RWPE2 (cell line): ENCODE measurements at regions not wholly inside any gene's neighbourhood (a gene's known extent, or its start where the extent isn't known, plus 50 kb on each side); places are given as distances from the start of the nearest gene placed in this dataset.

Experiments
- ATAC-seq: fragments of 200-7000 bp; cut with Tn5 transposase; 3 replicates; pipeline ENCODE4 v1.9.1; 2021; ENCODE audit warnings: low read depth
- DNase-seq: peaks from one replicate; pipeline ENCODE4 v3.0.0-alpha.2; 2020; ENCODE audit warnings: low spot score
- H3K27ac ChIP-seq: fragments of 450-650 bp; 2 replicates; pipeline ENCODE4 v1.5.1; 2017; ENCODE audit warnings: mild to moderate bottlenecking; ENCODE audit not compliant: poor library complexity, severe bottlenecking
- H3K27me3 ChIP-seq: fragments of 250-450 bp; sonication (Bioruptor Pico); 2 replicates; pipeline ENCODE4 v1.5.1; 2021; ENCODE audit warnings: mild to moderate bottlenecking, moderate library complexity; ENCODE audit not compliant: insufficient read depth, poor library complexity, severe bottlenecking
- H3K36me3 ChIP-seq: fragments of 250-450 bp; sonication (Bioruptor Pico); 2 replicates; pipeline ENCODE4 v1.5.1; 2020; ENCODE audit warnings: low read depth, mild to moderate bottlenecking, moderate library complexity
- H3K4me1 ChIP-seq: fragments of 250-450 bp; sonication (Bioruptor Pico); 2 replicates; pipeline ENCODE4 v1.5.1; 2021; ENCODE audit warnings: mild to moderate bottlenecking, moderate library complexity; ENCODE audit not compliant: insufficient read depth, poor library complexity, severe bottlenecking
- H3K4me3 ChIP-seq: fragments of 250-450 bp; sonication (Bioruptor Pico); 2 replicates; pipeline ENCODE4 v1.5.1; 2021; ENCODE audit warnings: mild to moderate bottlenecking, moderate library complexity; ENCODE audit not compliant: severe bottlenecking
- H3K9me3 ChIP-seq: fragments of 250-450 bp; sonication (Bioruptor Pico); 2 replicates; pipeline ENCODE4 v1.5.1; 2021; ENCODE audit warnings: mild to moderate bottlenecking, moderate library complexity; ENCODE audit not compliant: severe bottlenecking
- TF ChIP-seq, protein P1 (sequence below): fragments of 450-650 bp; IDR thresholded peaks from one replicate; pipeline ENCODE4 v1.5.1; 2017; ENCODE audit warnings: mild to moderate bottlenecking, moderate library complexity; ENCODE audit not compliant: poor library complexity, severe bottlenecking

DNA sequence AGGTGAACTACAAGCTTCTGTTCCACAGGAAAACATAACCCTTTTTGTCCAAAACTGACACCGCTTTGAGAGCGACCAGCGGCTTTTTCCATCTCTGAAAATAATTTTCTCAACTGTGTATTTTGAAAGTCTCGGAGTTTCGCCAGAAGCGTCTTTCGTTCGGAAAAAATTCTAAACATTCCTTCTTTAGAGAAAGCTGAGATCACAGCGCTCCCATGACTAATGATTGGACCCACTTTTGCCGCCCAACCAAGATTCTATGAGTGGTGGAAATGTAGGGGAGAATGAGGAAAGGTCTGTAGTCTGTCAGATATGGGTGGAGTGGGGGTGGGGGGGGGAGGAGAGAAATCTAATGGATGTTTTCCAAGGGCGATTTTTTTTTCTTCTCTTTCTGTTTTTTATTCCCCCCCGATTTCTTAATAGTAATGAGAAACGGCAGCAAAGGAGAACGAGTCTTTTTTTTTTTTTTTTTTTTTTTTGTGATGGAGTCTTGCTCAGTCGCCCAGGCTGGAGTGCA lies 189.3 kb downstream of the TRIM27 start:
- no peaks in the 10 kb centered on the region for H3K9me3 ChIP-seq
- H3K27ac ChIP-seq: no peak overlapping the region
- H3K4me3 ChIP-seq: peak overlapping the region; percentile 21
- peaks cover 78% of the 10 kb centered on the region for H3K27me3 ChIP-seq
- no peak for DNase-seq
- H3K4me1 ChIP-seq: no peaks in the 10 kb centered on the region
- no peak for ATAC-seq
- H3K36me3 ChIP-seq: no peaks in the 10 kb centered on the region
- TF ChIP-seq, protein P1, sequence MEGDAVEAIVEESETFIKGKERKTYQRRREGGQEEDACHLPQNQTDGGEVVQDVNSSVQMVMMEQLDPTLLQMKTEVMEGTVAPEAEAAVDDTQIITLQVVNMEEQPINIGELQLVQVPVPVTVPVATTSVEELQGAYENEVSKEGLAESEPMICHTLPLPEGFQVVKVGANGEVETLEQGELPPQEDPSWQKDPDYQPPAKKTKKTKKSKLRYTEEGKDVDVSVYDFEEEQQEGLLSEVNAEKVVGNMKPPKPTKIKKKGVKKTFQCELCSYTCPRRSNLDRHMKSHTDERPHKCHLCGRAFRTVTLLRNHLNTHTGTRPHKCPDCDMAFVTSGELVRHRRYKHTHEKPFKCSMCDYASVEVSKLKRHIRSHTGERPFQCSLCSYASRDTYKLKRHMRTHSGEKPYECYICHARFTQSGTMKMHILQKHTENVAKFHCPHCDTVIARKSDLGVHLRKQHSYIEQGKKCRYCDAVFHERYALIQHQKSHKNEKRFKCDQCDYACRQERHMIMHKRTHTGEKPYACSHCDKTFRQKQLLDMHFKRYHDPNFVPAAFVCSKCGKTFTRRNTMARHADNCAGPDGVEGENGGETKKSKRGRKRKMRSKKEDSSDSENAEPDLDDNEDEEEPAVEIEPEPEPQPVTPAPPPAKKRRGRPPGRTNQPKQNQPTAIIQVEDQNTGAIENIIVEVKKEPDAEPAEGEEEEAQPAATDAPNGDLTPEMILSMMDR: no peak

- no peak overlapping the region for H3K4me3 ChIP-seq
- no peak for DNase-seq
- TF ChIP-seq, protein P1: no peak
These were observed 187.7 kb downstream of the TRIM27 start for GRCh38 chr6:28736121-28736520.

GRCh38 chr6:28737750-28738395 lies 185.9 kb downstream of the TRIM27 start:
- no peak overlapping the region for H3K27ac ChIP-seq
- TF ChIP-seq, protein P1: no peak
- ATAC-seq: peak; percentile 36; the same call in 1 of the 3 replicates

More at GRCh38 chr6:28736121-28736520, 187.7 kb downstream of the TRIM27 start:
- H3K36me3 ChIP-seq: no peaks in the 10 kb centered on the region
- no peak for ATAC-seq
- peaks cover 63% of the 10 kb centered on the region for H3K27me3 ChIP-seq
- no peak overlapping the region for H3K27ac ChIP-seq
- H3K9me3 ChIP-seq: no peaks in the 10 kb centered on the region
- no peaks in the 10 kb centered on the region for H3K4me1 ChIP-seq

GRCh38 chr6:28738396-28738765 lies 185.4 kb downstream of the TRIM27 start:
- H3K4me1 ChIP-seq: no peaks in the 10 kb centered on the region
- H3K27me3 ChIP-seq: peaks cover 50% of the 10 kb centered on the region
- TF ChIP-seq, protein P1: no peak
- no peaks in the 10 kb centered on the region for H3K36me3 ChIP-seq
- no peaks in the 10 kb centered on the region for H3K9me3 ChIP-seq
- ATAC-seq (no peak), DNase-seq (no peak)
- H3K4me3 ChIP-seq: no peak overlapping the region
- no peak overlapping the region for H3K27ac ChIP-seq

More at GRCh38 chr6:28737750-28738395, 185.9 kb downstream of the TRIM27 start:
- H3K36me3 ChIP-seq: no peaks in the 10 kb centered on the region
- H3K27me3 ChIP-seq: peaks cover 55% of the 10 kb centered on the region
- H3K4me1 ChIP-seq: no peaks in the 10 kb centered on the region
- DNase-seq: no peak
- no peaks in the 10 kb centered on the region for H3K9me3 ChIP-seq
- no peak overlapping the region for H3K4me3 ChIP-seq

DNA sequence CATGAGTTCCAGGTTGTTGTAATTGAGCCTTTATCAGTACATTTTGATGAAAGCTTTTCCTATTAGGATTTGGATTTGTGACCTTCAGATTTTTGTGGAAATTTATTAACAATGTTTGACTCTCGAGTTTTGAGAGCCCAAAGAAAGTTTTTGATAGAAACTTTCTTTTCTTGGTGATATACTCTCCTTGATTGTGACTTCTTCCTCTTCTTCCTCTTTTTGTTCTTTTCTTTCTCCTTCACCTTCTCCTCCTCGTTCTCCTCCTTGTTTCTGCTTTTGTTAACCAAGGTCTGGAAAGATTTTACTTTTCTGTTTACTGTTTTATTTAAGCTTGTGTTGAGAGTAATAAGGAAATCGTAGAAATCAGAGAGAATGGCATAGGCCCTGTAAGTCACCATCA lies 182.4 kb downstream of the TRIM27 start:
- no peaks in the 10 kb centered on the region for H3K36me3 ChIP-seq

More for the DNA sequence above, 182.4 kb downstream of the TRIM27 start:
- DNase-seq (no peak), ATAC-seq (no peak)
- no peak overlapping the region for H3K27ac ChIP-seq
- H3K27me3 ChIP-seq: peaks cover 39% of the 10 kb centered on the region
- no peaks in the 10 kb centered on the region for H3K4me1 ChIP-seq
- H3K9me3 ChIP-seq: no peaks in the 10 kb centered on the region
- H3K4me3 ChIP-seq: no peak overlapping the region
- TF ChIP-seq, protein P1: no peak
